Glomerular visceral epithelial cell (primary cell): ENCODE measurements at regions not wholly inside any gene's neighbourhood (a gene's known extent, or its start where the extent isn't known, plus 50 kb on each side); places are given as distances from the start of the nearest gene placed in this dataset.
"Not testable (repeated sequence)": the region's sequence is repeated elsewhere in the genome, so short reads cannot be mapped to it uniquely, and the experiment has no call there.

ENCODE experiments used
- DNase-seq: peaks from one replicate; pipeline ENCODE4 v3.0.0-alpha.2; 2016; ENCODE audit errors: extremely low spot score

GRCh38 chr3:187473778-187474406 is 105.7 kb downstream of the RTP4 start:
- DNase-seq, result no peak

GRCh38 chr3:187466306-187466705 is 98.1 kb downstream of the RTP4 start:
- DNase-seq, result not testable (repeated sequence)

GRCh38 chr3:187465503-187465902 is 97.3 kb downstream of the RTP4 start:
- DNase-seq, result no peak

GRCh38 chr3:187464682-187465081 is 96.5 kb downstream of the RTP4 start:
- DNase-seq, result no peak

- DNase-seq, result no peak
These were observed 90.7 kb downstream of the RTP4 start for GRCh38 chr3:187458921-187459320.

- DNase-seq, result no peak
These were observed 90.2 kb downstream of the RTP4 start for GRCh38 chr3:187458383-187458782.

GRCh38 chr3:187456250-187456649 is 88.1 kb downstream of the RTP4 start:
- no peak for DNase-seq

GRCh38 chr3:187454085-187454815 is 86.1 kb downstream of the RTP4 start:
- DNase-seq, result no peak

GRCh38 chr3:187450431-187451190 is 82.4 kb downstream of the RTP4 start:
- no peak for DNase-seq

- no peak for DNase-seq
These were observed 80.5 kb downstream of the RTP4 start for GRCh38 chr3:187448674-187449073.

GRCh38 chr3:187447737-187448136 is 79.6 kb downstream of the RTP4 start:
- no peak for DNase-seq

- no peak for DNase-seq
These were observed 77.2 kb downstream of the RTP4 start for GRCh38 chr3:187445356-187445755.

- DNase-seq, result no peak
These were observed 66.3 kb downstream of the RTP4 start for GRCh38 chr3:187434524-187434923.

- no peak for DNase-seq
These were observed 62.4 kb downstream of the RTP4 start for GRCh38 chr3:187430576-187430975.
